Naive thymus-derived CD8-positive, alpha-beta T cell (primary cell): ENCODE measurements at regions not wholly inside any gene's neighbourhood (a gene's known extent, or its start where the extent isn't known, plus 50 kb on each side); places are given as distances from the start of the nearest gene placed in this dataset.

Experiments
- ATAC-seq, 2 donors: fragments of 150-1000 bp; cut with Tn5 transposase in 1 of 2; sonication (Bioruptor Pico), chemical (Tn5 transposase) in 1 of 2; 1 replicate in 1 of 2; 2 replicates in 1 of 2; pipeline ENCODE4 v1.10.0; 2021; ENCODE audit warnings: mild to moderate bottlenecking in 2 of 2, moderate library complexity in 2 of 2
- POLR2A ChIA-PET: fragments of 350-600 bp; sonication (Branson Sonifier 250); formaldehyde crosslinking; loops from one replicate; lab custom pipeline; 2021; ENCODE audit warnings: antibody characterized with exemption; lab: Charles Lee
- DNase-seq, 10 donors: peaks; one replicate each; pipeline versions ENCODE4 v3.0.0 to v3.0.0-alpha.2; 2020 to 2022
- H3K27ac Mint-ChIP-seq, 10 donors: one replicate each; pipeline ENCODE4 v1.8.0; 2020 to 2022; ENCODE audit warnings: mild to moderate bottlenecking in 10 of 10, mixed read lengths in 10 of 10, moderate library complexity in 4 of 10, inconsistent platforms in 1 of 10
- H3K27me3 Mint-ChIP-seq, 5 donors: one replicate each; pipeline ENCODE4 v1.8.0; 2021 to 2022; ENCODE audit warnings: mixed read lengths in 5 of 5
- H3K36me3 Mint-ChIP-seq, 3 donors: one replicate each; pipeline ENCODE4 v1.8.0; 2020 to 2022; ENCODE audit warnings: mixed read lengths in 3 of 3, mild to moderate bottlenecking in 2 of 3, inconsistent platforms in 1 of 3
- H3K4me1 Mint-ChIP-seq, 4 donors: one replicate each; pipeline ENCODE4 v1.8.0; 2021 to 2022; ENCODE audit warnings: mixed read lengths in 4 of 4
- H3K4me3 Mint-ChIP-seq, 10 donors: one replicate each; pipeline ENCODE4 v1.8.0; 2020 to 2022; ENCODE audit warnings: mild to moderate bottlenecking in 10 of 10, mixed read lengths in 10 of 10, moderate library complexity in 6 of 10, inconsistent platforms in 1 of 10
- H3K9me3 Mint-ChIP-seq, 9 donors: one replicate each; pipeline ENCODE4 v1.8.0; 2020 to 2022; ENCODE audit warnings: mixed read lengths in 9 of 9, mild to moderate bottlenecking in 3 of 9, inconsistent platforms in 1 of 9, moderate library complexity in 1 of 9

- H3K36me3 Mint-ChIP-seq = no peaks in the 10 kb centered on the region
- no peak overlapping the region for H3K27ac Mint-ChIP-seq
- H3K27me3 Mint-ChIP-seq = peaks cover 0 to 5% (median 0%) of the 10 kb centered on the region in 5 donors
- H3K4me1 Mint-ChIP-seq = peaks cover 0 to 2% (median 0%) of the 10 kb centered on the region in 4 donors
- H3K4me3 Mint-ChIP-seq = no peak overlapping the region
- POLR2A ChIA-PET = no interaction called here
- H3K9me3 Mint-ChIP-seq = peaks cover 0 to 2% (median 0%) of the 10 kb centered on the region in 9 donors
- DNase-seq (no peak), ATAC-seq (no peak)
Observed at GRCh38 chr5:130385656-130386055, 481.4 kb downstream of the CHSY3 start.

- H3K27me3 Mint-ChIP-seq = peaks cover 0 to 3% (median 0%) of the 10 kb centered on the region in 5 donors
- no peaks in the 10 kb centered on the region for H3K4me1 Mint-ChIP-seq
- no peak overlapping the region for H3K27ac Mint-ChIP-seq
- DNase-seq (no peak), ATAC-seq (no peak)
- no peak overlapping the region for H3K4me3 Mint-ChIP-seq
- no peaks in the 10 kb centered on the region for H3K9me3 Mint-ChIP-seq
- H3K36me3 Mint-ChIP-seq = no peaks in the 10 kb centered on the region
- POLR2A ChIA-PET = no interaction called here
Observed at GRCh38 chr5:130365956-130366355, 461.7 kb downstream of the CHSY3 start.

- ATAC-seq (no peak), DNase-seq (no peak)
- POLR2A ChIA-PET = no interaction called here
- Mint-ChIP-seq H3K4me3 (no peak overlapping the region), H3K36me3 (no peaks in the 10 kb centered on the region), H3K4me1 (no peaks in the 10 kb centered on the region), H3K9me3 (peaks cover 0 to 11% (median 0%) of the 10 kb centered on the region in 9 donors), H3K27me3 (peaks cover 0 to 13% (median 3%) of the 10 kb centered on the region in 5 donors), H3K27ac (no peak overlapping the region)
Observed at GRCh38 chr5:130350131-130350530, 445.9 kb downstream of the CHSY3 start.

DNA sequence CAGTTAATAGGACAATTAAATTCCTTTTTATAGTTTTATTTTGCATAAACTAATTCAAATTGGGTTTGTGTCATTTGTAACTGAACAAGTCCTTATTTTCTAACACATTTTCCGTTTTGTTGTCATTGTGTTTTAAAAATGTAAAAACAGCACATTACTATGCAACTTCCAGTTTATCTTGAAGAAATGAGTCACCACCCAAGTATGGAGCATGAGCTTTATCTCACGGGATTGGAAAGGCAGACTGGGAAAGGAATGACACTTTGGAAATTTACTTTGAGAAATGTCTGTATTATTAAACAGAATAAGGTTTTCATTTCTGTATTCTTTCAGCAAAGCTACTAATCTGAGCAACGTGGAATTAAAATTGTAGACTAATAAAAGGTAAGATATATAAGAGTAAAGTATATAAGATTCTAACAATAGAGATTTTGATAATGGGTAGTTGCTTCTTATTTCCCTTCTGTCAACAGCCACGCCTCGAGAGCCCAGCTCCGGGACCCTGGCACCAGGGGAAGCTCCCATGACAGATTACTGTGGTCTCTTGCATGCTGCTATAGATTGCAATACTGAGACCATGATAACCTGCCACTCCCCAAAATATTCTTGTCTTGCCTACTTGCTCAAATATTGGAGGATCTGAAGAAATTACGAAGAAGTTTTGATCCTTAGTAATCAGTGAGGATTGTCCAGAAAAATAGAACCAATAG lies 433.1 kb downstream of the CHSY3 start:
- no peak overlapping the region for H3K4me3 Mint-ChIP-seq
- peaks cover 0 to 7% (median 0%) of the 10 kb centered on the region in 9 donors for H3K9me3 Mint-ChIP-seq
- no peak overlapping the region for H3K27ac Mint-ChIP-seq
- H3K36me3 Mint-ChIP-seq = no peaks in the 10 kb centered on the region
- DNase-seq (no peak), ATAC-seq (no peak)
- peaks cover 0 to 2% (median 0%) of the 10 kb centered on the region in 4 donors for H3K4me1 Mint-ChIP-seq
- POLR2A ChIA-PET = no interaction called here
- H3K27me3 Mint-ChIP-seq = peaks cover 0 to 3% (median 0%) of the 10 kb centered on the region in 5 donors

- Mint-ChIP-seq H3K36me3 (peaks cover 0 to 5% (median 0%) of the 10 kb centered on the region in 3 donors), H3K27ac (no peak overlapping the region), H3K9me3 (peaks cover 0 to 7% (median 0%) of the 10 kb centered on the region in 9 donors), H3K27me3 (peaks cover 0 to 3% (median 0%) of the 10 kb centered on the region in 5 donors), H3K4me1 (peaks cover 0 to 2% (median 0%) of the 10 kb centered on the region in 4 donors), H3K4me3 (no peak overlapping the region)
- no peak for ATAC-seq
- POLR2A ChIA-PET = no interaction called here
- DNase-seq = no peak
Observed at GRCh38 chr5:130335117-130335516, 430.9 kb downstream of the CHSY3 start.

DNA sequence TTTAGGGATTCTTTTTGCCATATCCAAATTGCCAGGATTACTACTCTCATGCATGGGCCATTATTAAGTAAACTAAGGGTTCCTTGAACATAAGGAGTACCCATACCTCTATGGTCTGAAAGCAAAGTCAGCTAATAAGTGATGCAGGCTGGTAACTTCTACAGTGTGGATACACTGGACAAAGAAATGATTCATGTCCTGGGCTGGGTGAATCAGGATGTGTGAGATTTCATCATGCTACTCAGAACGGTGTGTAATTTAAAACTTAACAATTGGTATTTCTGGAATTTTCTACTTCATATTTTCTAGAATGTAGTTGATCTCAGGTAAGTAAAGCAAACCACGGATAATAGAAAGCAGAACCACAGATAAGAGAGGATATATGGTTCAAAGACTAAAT lies 428.8 kb downstream of the CHSY3 start:
- Mint-ChIP-seq H3K4me1 (no peaks in the 10 kb centered on the region), H3K4me3 (no peak overlapping the region), H3K27me3 (peaks cover 0 to 3% (median 0%) of the 10 kb centered on the region in 5 donors), H3K9me3 (peaks cover 0 to 21% (median 0%) of the 10 kb centered on the region in 9 donors), H3K27ac (no peak overlapping the region), H3K36me3 (peaks cover 0 to 5% (median 0%) of the 10 kb centered on the region in 3 donors)
- POLR2A ChIA-PET = no interaction called here
- no peak for ATAC-seq
- DNase-seq = no peak

DNA sequence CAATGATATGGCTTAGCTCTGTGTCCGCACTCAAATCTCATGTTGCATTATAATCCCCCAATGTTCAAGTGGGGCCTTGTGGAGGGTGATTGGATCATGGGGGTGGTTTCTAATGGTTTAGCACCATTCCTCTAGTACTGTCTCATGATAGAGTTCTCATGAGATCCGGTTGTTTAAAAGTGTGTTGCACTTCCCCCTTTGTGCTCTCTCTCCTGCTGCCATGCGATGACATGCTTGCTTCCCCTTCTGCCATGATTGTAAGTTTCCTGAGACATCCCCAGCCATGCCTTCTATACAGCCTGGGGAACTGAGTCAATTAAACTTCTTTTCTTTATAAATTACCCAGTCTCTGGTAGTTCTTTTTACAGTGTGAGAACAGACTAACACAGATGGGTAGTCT lies 427.1 kb downstream of the CHSY3 start:
- POLR2A ChIA-PET = no interaction called here
- peaks cover 0 to 30% (median 0%) of the 10 kb centered on the region in 9 donors for H3K9me3 Mint-ChIP-seq
- H3K36me3 Mint-ChIP-seq = peaks cover 0 to 5% (median 0%) of the 10 kb centered on the region in 3 donors
- H3K4me1 Mint-ChIP-seq = no peaks in the 10 kb centered on the region
- ATAC-seq (no peak), DNase-seq (no peak)
- no peak overlapping the region for H3K27ac Mint-ChIP-seq
- H3K4me3 Mint-ChIP-seq = no peak overlapping the region
- peaks cover 0 to 3% (median 0%) of the 10 kb centered on the region in 5 donors for H3K27me3 Mint-ChIP-seq

GRCh38 chr5:130324953-130325671 lies 420.8 kb downstream of the CHSY3 start:
- no peak overlapping the region for H3K4me3 Mint-ChIP-seq
- no peak for DNase-seq
- ATAC-seq = no peak

GRCh38 chr5:130323804-130324454 lies 419.7 kb downstream of the CHSY3 start:
- Mint-ChIP-seq H3K9me3 (peaks cover 0 to 43% (median 3%) of the 10 kb centered on the region in 9 donors), H3K36me3 (no peaks in the 10 kb centered on the region)

More at GRCh38 chr5:130324953-130325671, 420.8 kb downstream of the CHSY3 start:
- Mint-ChIP-seq H3K27ac (no peak overlapping the region), H3K27me3 (peaks cover 0 to 3% (median 0%) of the 10 kb centered on the region in 5 donors), H3K4me1 (peaks cover 0 to 9% (median 0%) of the 10 kb centered on the region in 4 donors), H3K9me3 (peaks cover 0 to 48% (median 3%) of the 10 kb centered on the region in 9 donors), H3K36me3 (no peaks in the 10 kb centered on the region)
- POLR2A ChIA-PET = no interaction called here

DNA sequence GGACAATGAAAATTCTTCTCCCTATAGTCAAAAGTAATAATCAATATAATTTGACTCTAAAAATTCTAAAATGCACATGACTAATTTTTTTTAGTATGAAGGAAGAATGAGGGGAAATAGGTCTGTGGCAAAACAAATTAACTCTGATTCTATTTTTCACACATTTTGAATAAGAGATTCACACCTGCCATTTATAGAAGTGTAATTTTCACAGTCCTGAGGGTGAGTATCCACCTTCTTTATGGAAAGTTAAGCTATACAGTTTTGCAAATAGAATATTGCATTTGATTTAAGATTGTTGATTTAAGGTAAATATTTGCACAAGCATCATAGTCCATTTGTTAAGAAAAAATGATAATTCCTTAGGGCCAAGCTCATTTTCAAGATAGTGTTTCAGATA lies 417.7 kb downstream of the CHSY3 start:
- POLR2A ChIA-PET = no interaction called here
- Mint-ChIP-seq H3K27ac (no peak overlapping the region), H3K27me3 (peaks cover 0 to 3% (median 0%) of the 10 kb centered on the region in 5 donors), H3K4me3 (no peak overlapping the region), H3K36me3 (no peaks in the 10 kb centered on the region), H3K9me3 (peaks cover 0 to 30% (median 3%) of the 10 kb centered on the region in 9 donors), H3K4me1 (peaks cover 0 to 9% (median 0%) of the 10 kb centered on the region in 4 donors)
- DNase-seq (no peak), ATAC-seq (no peak)

More at GRCh38 chr5:130323804-130324454, 419.7 kb downstream of the CHSY3 start:
- DNase-seq = no peak
- peaks cover 0 to 9% (median 0%) of the 10 kb centered on the region in 4 donors for H3K4me1 Mint-ChIP-seq
- H3K4me3 Mint-ChIP-seq = no peak overlapping the region
- H3K27ac Mint-ChIP-seq = no peak overlapping the region
- POLR2A ChIA-PET = no interaction called here
- ATAC-seq = no peak
- peaks cover 0 to 3% (median 0%) of the 10 kb centered on the region in 5 donors for H3K27me3 Mint-ChIP-seq

DNA sequence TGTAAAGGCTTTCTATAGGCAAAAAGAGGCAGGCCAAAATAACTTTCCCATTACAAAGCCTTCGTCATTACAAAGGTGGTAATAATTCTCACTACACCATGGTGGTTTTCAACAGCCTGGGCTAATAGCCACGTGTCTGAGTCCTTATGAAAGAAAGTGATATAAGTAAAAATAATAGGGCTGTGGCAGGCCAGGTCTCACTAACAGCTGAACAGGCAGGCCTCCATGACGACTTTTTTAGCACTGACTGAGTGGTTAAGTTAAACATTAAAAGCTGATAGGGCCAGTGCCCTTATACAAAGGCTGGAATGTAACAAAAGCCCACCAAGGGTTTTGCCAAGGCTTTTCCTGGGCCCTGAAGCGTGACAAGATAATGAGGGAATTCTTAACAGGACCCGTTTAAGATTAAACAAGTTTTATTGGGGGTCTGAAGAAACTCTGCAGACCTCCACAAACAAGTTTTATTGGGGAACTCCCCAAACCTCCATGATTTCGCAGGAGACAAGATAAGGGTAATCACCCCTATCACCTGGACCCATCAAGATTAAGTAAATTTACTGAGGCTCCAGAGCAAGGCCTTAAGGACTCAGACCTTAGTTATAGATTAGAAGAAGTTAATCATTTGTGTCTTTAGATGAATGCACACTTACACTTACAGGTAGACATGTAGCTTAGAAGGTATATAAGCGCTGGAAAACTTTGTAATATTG lies 412.9 kb downstream of the CHSY3 start:
- no peak for DNase-seq
- Mint-ChIP-seq H3K36me3 (peaks cover 0 to 8% (median 0%) of the 10 kb centered on the region in 3 donors), H3K4me1 (no peaks in the 10 kb centered on the region), H3K9me3 (peaks cover 0 to 18% (median 3%) of the 10 kb centered on the region in 9 donors), H3K27ac (no peak overlapping the region), H3K4me3 (no peak overlapping the region), H3K27me3 (peaks cover 0 to 5% (median 0%) of the 10 kb centered on the region in 5 donors)
- ATAC-seq = no peak
- POLR2A ChIA-PET = no interaction called here

DNA sequence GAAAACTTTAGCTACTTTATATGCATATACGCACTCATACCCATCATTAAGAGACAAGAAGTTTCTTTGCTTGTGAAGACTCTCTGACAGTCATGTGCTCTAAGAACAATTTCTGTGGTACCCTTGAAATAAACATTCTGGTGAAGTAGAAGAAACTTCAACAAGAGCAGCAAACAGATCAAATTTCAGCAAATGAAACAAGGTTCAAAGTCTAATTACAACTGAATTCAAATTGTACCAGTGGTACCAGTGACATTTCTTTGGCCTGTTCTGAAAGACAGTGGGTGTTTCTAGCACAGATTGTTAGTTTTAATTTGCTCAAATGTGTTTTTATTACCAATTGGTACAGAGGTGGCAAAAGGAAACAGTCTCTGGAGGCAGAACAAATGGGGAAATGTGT lies 391.0 kb downstream of the CHSY3 start:
- ATAC-seq = no peak
- POLR2A ChIA-PET = no interaction called here
- Mint-ChIP-seq H3K27ac (no peak overlapping the region), H3K9me3 (peaks cover 0 to 4% (median 0%) of the 10 kb centered on the region in 9 donors), H3K4me3 (no peak overlapping the region), H3K27me3 (no peaks in the 10 kb centered on the region), H3K36me3 (no peaks in the 10 kb centered on the region), H3K4me1 (no peaks in the 10 kb centered on the region)
- DNase-seq = no peak
